NB4 (cell line): ENCODE measurements at regions not wholly inside any gene's neighbourhood (a gene's known extent, or its start where the extent isn't known, plus 50 kb on each side); places are given as distances from the start of the nearest gene placed in this dataset.
A peak's percentile ranks its signal among the peaks of the same experiment; 100 is the strongest.

Experiments used
- DNase-seq: peaks from one replicate; pipeline ENCODE4 v3.0.0; 2010; ENCODE audit warnings: low read depth
- H3K4me3 ChIP-seq: one replicate; pipeline ENCODE4 v1.5.1; 2011; ENCODE audit warnings: mild to moderate bottlenecking, low read depth, low read length, moderate library complexity
- CTCF ChIP-seq: IDR thresholded peaks from one replicate; pipeline ENCODE4 v1.5.1; 2012; ENCODE audit warnings: low read depth, low read length
- MAX ChIP-seq: IDR thresholded peaks from 2 replicates; pipeline ENCODE4 v1.6.1; 2011; ENCODE audit warnings: low read depth, low read length
- MYC ChIP-seq: IDR thresholded peaks from 2 replicates; pipeline ENCODE4 v1.6.1; 2011; ENCODE audit warnings: low read depth, low read length
- POLR2A ChIP-seq: IDR thresholded peaks from 2 replicates; pipeline ENCODE4 v1.6.1; 2011; ENCODE audit warnings: mild to moderate bottlenecking; ENCODE audit not compliant: insufficient read length; ENCODE audit errors: extremely low read depth

- H3K4me3 ChIP-seq: no peak overlapping the region
- no peak for DNase-seq
- no peak for TF ChIP-seq MAX
- TF ChIP-seq CTCF: no peak
- no peak for TF ChIP-seq POLR2A
- no peak for TF ChIP-seq MYC
Observed at GRCh38 chr7:108985037-108985436, 415.4 kb downstream of the DNAJB9 start.

GRCh38 chr7:108989319-108989718 lies 419.6 kb downstream of the DNAJB9 start:
- TF ChIP-seq MYC: no peak
- no peak for TF ChIP-seq CTCF
- TF ChIP-seq MAX: no peak
- TF ChIP-seq POLR2A: no peak
- no peak for DNase-seq
- no peak overlapping the region for H3K4me3 ChIP-seq

- no peak for DNase-seq
- no peak for TF ChIP-seq CTCF
- no peak for TF ChIP-seq MAX
- no peak for TF ChIP-seq MYC
- TF ChIP-seq POLR2A: no peak
- no peak overlapping the region for H3K4me3 ChIP-seq
Observed at GRCh38 chr7:108997480-108997879, 427.8 kb downstream of the DNAJB9 start.

- DNase-seq: peak; percentile 23
- no peak overlapping the region for H3K4me3 ChIP-seq
- TF ChIP-seq POLR2A (no peak), MYC (no peak), CTCF (no peak)
Observed at GRCh38 chr7:109003742-109004141, 434.1 kb downstream of the DNAJB9 start.

GRCh38 chr7:109009636-109010035 lies 440.0 kb downstream of the DNAJB9 start:
- DNase-seq: no peak
- TF ChIP-seq MYC: no peak
- TF ChIP-seq POLR2A: no peak
- no peak for TF ChIP-seq CTCF
- no peak for TF ChIP-seq MAX
- no peak overlapping the region for H3K4me3 ChIP-seq

GRCh38 chr7:109020251-109020650 lies 450.6 kb downstream of the DNAJB9 start:
- DNase-seq: no peak
- no peak overlapping the region for H3K4me3 ChIP-seq
- TF ChIP-seq MAX (no peak), MYC (no peak), CTCF (no peak), POLR2A (no peak)
